ENCODE measurements at regions not wholly inside any gene's neighbourhood (a gene's known extent, or its start where the extent isn't known, plus 50 kb on each side); places are given as distances from the start of the nearest gene placed in this dataset.
A peak's percentile ranks its signal among the peaks of the same experiment; 100 is the strongest.
"Not testable (repeated sequence)": the region's sequence is repeated elsewhere in the genome, so short reads cannot be mapped to it uniquely, and the experiment has no call there.

GRCh38 chr1:185404291-185404690 is 87.2 kb upstream of the IVNS1ABP start:
- intact Hi-C loops (cut with micrococcal nuclease): no loop called here
- Mint-ChIP-seq H3K9me3 (peaks cover 37% of the 10 kb centered on the region), H3K4me3 (peak overlapping the region; percentile 63), H3K36me3 (ENCODE audit: low read depth) (peaks cover 8% of the 10 kb centered on the region), H3K27me3 (no peaks in the 10 kb centered on the region), H3K4me1 (peaks cover 22% of the 10 kb centered on the region), H3K27ac (peak overlapping the region; percentile 8)
- no peak for DNase-seq

GRCh38 chr1:185402930-185403329 is 85.9 kb upstream of the IVNS1ABP start:
- Mint-ChIP-seq H3K4me3 (peak overlapping the region; percentile 4), H3K27me3 (no peaks in the 10 kb centered on the region)

GRCh38 chr1:185401019-185401418 is 84.0 kb upstream of the IVNS1ABP start:
- Mint-ChIP-seq H3K27me3 (no peaks in the 10 kb centered on the region), H3K4me3 (no peak overlapping the region), H3K27ac (no peak overlapping the region), H3K4me1 (peaks cover 18% of the 10 kb centered on the region), H3K9me3 (peaks cover 14% of the 10 kb centered on the region), H3K36me3 (ENCODE audit: low read depth) (no peaks in the 10 kb centered on the region)
- DNase-seq: no peak
- intact Hi-C loops (cut with micrococcal nuclease): no loop called here

More at GRCh38 chr1:185402930-185403329, 85.9 kb upstream of the IVNS1ABP start:
- no peak for DNase-seq
- Mint-ChIP-seq H3K4me1 (peaks cover 18% of the 10 kb centered on the region), H3K36me3 (ENCODE audit: low read depth) (peaks cover 6% of the 10 kb centered on the region), H3K27ac (peak overlapping the region; percentile 39), H3K9me3 (peaks cover 24% of the 10 kb centered on the region)
- intact Hi-C loops (cut with micrococcal nuclease): no loop called here

DNA sequence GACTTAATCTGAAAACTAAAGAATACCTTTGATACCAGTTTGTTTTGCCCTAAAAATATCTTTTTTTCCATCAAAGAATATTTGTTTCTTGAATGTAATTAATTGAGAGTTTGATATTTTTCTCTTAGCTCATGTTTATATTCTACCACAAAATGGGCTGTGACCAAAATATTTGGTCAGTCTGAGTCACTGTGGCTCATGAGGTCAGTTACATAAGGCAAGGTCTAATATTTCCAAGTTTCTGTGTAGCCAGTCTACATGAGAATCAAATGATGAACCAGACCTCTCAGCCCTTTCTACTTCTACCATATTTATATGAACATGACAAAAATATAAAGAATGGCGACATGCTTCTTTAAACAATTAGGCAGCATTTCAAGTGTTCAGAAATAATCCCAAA is 83.0 kb upstream of the IVNS1ABP start:
- no peaks in the 10 kb centered on the region for H3K36me3 Mint-ChIP-seq (ENCODE audit: low read depth)
- no peak for DNase-seq
- no peak overlapping the region for H3K4me3 Mint-ChIP-seq
- H3K4me1 Mint-ChIP-seq: peaks cover 16% of the 10 kb centered on the region
- no peak overlapping the region for H3K27ac Mint-ChIP-seq
- peaks cover 14% of the 10 kb centered on the region for H3K9me3 Mint-ChIP-seq
- intact Hi-C loops (cut with micrococcal nuclease): no loop called here
- H3K27me3 Mint-ChIP-seq: no peaks in the 10 kb centered on the region

- no peak for DNase-seq
- peaks cover 14% of the 10 kb centered on the region for H3K9me3 Mint-ChIP-seq
- H3K4me1 Mint-ChIP-seq: peaks cover 8% of the 10 kb centered on the region
- intact Hi-C loops (cut with micrococcal nuclease): no loop called here
- H3K36me3 Mint-ChIP-seq (ENCODE audit: low read depth): no peaks in the 10 kb centered on the region
- H3K27ac Mint-ChIP-seq: no peak overlapping the region
- no peaks in the 10 kb centered on the region for H3K27me3 Mint-ChIP-seq
- no peak overlapping the region for H3K4me3 Mint-ChIP-seq
Measured at GRCh38 chr1:185398599-185398998, 81.6 kb upstream of the IVNS1ABP start.

DNA sequence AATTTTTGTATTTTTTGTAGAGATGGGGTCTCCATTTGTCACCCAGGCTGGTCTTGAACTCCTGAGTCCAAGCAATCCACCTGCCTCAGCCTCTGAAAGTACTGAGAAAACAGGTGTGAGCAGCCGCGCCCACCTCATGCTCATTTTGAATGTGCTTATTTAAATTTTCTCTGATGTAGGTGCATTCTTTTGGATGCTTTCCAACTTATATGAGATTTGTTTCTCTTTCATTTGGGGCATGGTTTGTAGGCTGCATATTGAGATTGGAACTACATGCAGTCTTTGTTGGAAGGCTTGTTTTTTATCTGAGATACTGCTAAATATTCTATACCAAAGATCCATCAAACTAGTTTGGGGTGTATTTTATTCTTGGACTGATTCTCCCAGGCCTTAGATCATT is 81.0 kb upstream of the IVNS1ABP start:
- no peaks in the 10 kb centered on the region for H3K27me3 Mint-ChIP-seq
- H3K27ac Mint-ChIP-seq: no peak overlapping the region
- peaks cover 10% of the 10 kb centered on the region for H3K9me3 Mint-ChIP-seq
- DNase-seq: no peak
- intact Hi-C loops (cut with micrococcal nuclease): no loop called here
- H3K4me3 Mint-ChIP-seq: no peak overlapping the region
- H3K4me1 Mint-ChIP-seq: peaks cover 4% of the 10 kb centered on the region
- peaks cover 2% of the 10 kb centered on the region for H3K36me3 Mint-ChIP-seq (ENCODE audit: low read depth)

DNA sequence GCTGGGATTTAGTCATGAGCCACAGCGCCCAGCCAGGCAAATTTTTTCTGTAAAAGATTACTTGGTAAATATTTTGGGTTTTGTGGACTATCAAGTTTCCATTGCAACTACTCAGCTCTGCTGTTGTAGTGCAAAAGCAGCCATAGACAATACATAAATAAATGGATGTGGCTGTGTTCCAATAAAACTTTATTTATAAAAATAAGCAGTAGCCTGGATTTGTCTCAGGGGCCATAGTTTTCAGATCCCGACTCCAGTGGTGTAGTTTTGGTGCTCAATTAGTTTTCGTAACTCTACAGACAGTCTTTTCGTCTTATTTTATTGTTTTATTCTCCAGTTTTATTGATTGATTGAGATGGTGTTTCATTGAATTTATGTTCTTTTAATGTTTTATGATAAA is 80.1 kb upstream of the IVNS1ABP start:
- H3K27me3 Mint-ChIP-seq: no peaks in the 10 kb centered on the region
- H3K4me3 Mint-ChIP-seq: no peak overlapping the region
- peaks cover 6% of the 10 kb centered on the region for H3K9me3 Mint-ChIP-seq
- no peak for DNase-seq
- no peaks in the 10 kb centered on the region for H3K4me1 Mint-ChIP-seq
- intact Hi-C loops (cut with micrococcal nuclease): no loop called here
- no peak overlapping the region for H3K27ac Mint-ChIP-seq
- peaks cover 2% of the 10 kb centered on the region for H3K36me3 Mint-ChIP-seq (ENCODE audit: low read depth)

DNA sequence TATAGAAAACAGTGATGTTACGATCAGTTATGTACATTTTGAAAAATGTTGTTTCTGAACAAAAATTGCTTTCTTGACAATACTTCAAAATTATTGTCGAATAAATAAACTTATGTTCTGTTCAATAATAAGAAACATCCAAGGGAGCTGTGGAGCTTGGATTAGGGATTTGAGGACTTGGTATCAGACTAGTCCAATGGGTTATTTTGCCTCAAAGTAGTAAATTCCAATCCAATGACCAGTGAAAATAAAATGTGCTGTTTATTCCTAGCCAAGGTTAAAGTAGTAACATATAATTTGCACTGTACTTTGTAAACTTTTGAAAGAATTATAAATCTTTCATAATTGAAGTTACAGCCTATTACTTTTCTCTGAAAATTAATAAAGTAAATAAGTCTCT is 79.1 kb upstream of the IVNS1ABP start:
- H3K9me3 Mint-ChIP-seq: peaks cover 10% of the 10 kb centered on the region
- intact Hi-C loops (cut with micrococcal nuclease): no loop called here
- no peak overlapping the region for H3K27ac Mint-ChIP-seq
- H3K4me3 Mint-ChIP-seq: no peak overlapping the region
- peaks cover 2% of the 10 kb centered on the region for H3K36me3 Mint-ChIP-seq (ENCODE audit: low read depth)
- no peaks in the 10 kb centered on the region for H3K4me1 Mint-ChIP-seq
- no peak for DNase-seq
- H3K27me3 Mint-ChIP-seq: no peaks in the 10 kb centered on the region

DNA sequence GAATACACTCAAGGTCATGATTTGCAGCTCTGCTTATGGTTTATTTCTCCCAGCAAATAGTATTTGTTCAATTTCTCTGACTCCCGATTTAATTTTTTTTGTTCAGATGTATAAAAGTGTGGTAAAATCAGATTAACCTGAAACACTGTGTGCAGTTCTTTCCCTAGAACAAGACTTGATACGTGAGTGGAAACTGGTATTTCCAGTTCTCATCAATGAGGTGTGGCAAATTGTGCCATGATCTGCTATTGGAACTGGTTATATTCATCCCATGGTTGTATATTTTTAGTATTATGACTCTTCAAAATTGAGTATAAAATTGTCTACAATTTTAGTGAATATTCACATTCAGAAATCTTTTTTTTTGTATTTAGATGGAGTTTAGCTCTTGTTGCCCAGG is 76.8 kb upstream of the IVNS1ABP start:
- intact Hi-C loops (cut with micrococcal nuclease): no loop called here
- no peaks in the 10 kb centered on the region for H3K27me3 Mint-ChIP-seq
- no peak for DNase-seq
- H3K4me3 Mint-ChIP-seq: no peak overlapping the region
- peaks cover 5% of the 10 kb centered on the region for H3K9me3 Mint-ChIP-seq
- peaks cover 2% of the 10 kb centered on the region for H3K36me3 Mint-ChIP-seq (ENCODE audit: low read depth)
- no peak overlapping the region for H3K27ac Mint-ChIP-seq
- H3K4me1 Mint-ChIP-seq: peaks cover 3% of the 10 kb centered on the region

DNA sequence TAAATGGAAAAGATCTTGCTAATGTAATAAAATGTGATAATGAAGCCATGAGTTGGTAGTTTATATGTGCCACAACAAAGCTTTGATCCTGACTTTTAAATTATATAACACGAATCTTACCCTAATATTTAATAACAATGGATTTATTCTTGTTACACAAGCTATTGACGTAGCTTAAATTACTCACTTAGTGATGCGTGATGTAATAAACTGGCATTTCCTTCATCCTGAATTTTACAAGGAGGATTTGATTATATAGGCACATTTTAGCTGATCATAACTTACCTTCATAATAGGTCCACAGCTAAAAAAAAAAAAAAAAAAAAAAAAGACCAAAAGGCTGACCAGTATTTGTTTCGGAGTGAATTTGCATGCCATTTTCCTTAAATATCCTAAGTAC is 76.2 kb upstream of the IVNS1ABP start:
- intact Hi-C loops (cut with micrococcal nuclease): no loop called here
- Mint-ChIP-seq H3K36me3 (ENCODE audit: low read depth) (peaks cover 2% of the 10 kb centered on the region), H3K27me3 (no peaks in the 10 kb centered on the region), H3K9me3 (peaks cover 5% of the 10 kb centered on the region), H3K4me1 (peaks cover 5% of the 10 kb centered on the region), H3K4me3 (no peak overlapping the region), H3K27ac (no peak overlapping the region)
- DNase-seq: no peak

DNA sequence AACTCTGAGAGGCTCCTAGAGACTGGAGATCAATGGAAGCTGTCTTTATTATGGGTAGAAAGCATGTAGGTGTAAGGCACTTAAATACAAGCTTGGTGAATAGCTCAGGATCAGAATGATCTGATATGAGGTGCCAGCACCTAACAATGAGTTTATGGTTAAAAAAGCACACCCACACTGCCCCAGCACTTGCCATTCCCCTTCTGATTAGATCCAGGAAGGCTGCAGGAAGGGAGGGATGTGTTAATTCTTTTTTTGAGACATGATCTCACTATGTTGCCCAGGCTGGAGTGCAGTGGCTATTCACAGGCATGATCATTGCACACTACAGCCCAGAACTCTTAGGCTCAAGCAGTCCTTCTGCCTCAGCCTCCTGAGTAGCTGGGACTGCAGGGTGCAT is 71.8 kb upstream of the IVNS1ABP start:
- peak; percentile 49 for DNase-seq
- H3K27me3 Mint-ChIP-seq: no peaks in the 10 kb centered on the region
- H3K4me3 Mint-ChIP-seq: no peak overlapping the region
- H3K9me3 Mint-ChIP-seq: peaks cover 5% of the 10 kb centered on the region
- no peak overlapping the region for H3K27ac Mint-ChIP-seq
- intact Hi-C loops (cut with micrococcal nuclease): no loop called here
- peaks cover 6% of the 10 kb centered on the region for H3K4me1 Mint-ChIP-seq
- peaks cover 2% of the 10 kb centered on the region for H3K36me3 Mint-ChIP-seq (ENCODE audit: low read depth)

- intact Hi-C loops (cut with micrococcal nuclease): no loop called here
- Mint-ChIP-seq H3K4me1 (peaks cover 6% of the 10 kb centered on the region), H3K9me3 (peaks cover 5% of the 10 kb centered on the region), H3K4me3 (no peak overlapping the region), H3K27me3 (no peaks in the 10 kb centered on the region), H3K27ac (no peak overlapping the region), H3K36me3 (ENCODE audit: low read depth) (peaks cover under 1% of the 10 kb centered on the region)
- DNase-seq: no peak
Measured at GRCh38 chr1:185388346-185388745, 71.3 kb upstream of the IVNS1ABP start.

DNA sequence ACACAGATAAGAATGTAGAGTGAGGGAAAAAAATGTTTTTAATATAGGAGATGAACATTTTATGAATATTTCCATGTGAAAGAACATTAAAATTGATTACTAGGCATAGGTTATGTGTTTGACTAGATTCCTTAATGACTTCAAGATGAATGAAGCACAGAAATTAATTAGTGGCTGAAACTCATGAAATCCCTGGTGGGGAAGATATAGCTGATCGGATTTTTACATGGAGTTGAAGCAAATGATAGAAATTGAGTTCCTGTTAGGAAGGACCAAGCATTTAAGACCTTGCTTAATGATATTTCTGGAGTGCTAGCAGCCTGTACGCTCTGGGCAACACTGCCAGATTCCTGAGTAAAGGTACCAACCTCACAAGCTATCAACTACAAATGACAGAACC is 68.9 kb upstream of the IVNS1ABP start:
- H3K27ac Mint-ChIP-seq: no peak overlapping the region
- H3K36me3 Mint-ChIP-seq (ENCODE audit: low read depth): peaks cover 12% of the 10 kb centered on the region
- H3K27me3 Mint-ChIP-seq: peaks cover 3% of the 10 kb centered on the region
- H3K9me3 Mint-ChIP-seq: peaks cover 9% of the 10 kb centered on the region
- H3K4me1 Mint-ChIP-seq: peaks cover 6% of the 10 kb centered on the region
- no peak overlapping the region for H3K4me3 Mint-ChIP-seq
- intact Hi-C loops (cut with micrococcal nuclease): no loop called here
- DNase-seq: no peak

GRCh38 chr1:185383805-185384204 is 66.8 kb upstream of the IVNS1ABP start:
- H3K36me3 Mint-ChIP-seq (ENCODE audit: low read depth): peaks cover 12% of the 10 kb centered on the region
- H3K4me1 Mint-ChIP-seq; DNase-seq; H3K27ac Mint-ChIP-seq; H3K9me3 Mint-ChIP-seq; H3K4me3 Mint-ChIP-seq; intact Hi-C loops (cut with micrococcal nuclease); H3K27me3 Mint-ChIP-seq: not testable (repeated sequence)

- H3K27me3 Mint-ChIP-seq: peaks cover 3% of the 10 kb centered on the region
- intact Hi-C loops (cut with micrococcal nuclease): loop anchor here (5.0 kb wide), 1 partner anchor 41 kb away; no protein-coding TSS in a partner anchor
Measured at GRCh38 chr1:185377831-185378230, 60.8 kb upstream of the IVNS1ABP start.

More at GRCh38 chr1:185377831-185378230, 60.8 kb upstream of the IVNS1ABP start:
- Mint-ChIP-seq H3K36me3 (ENCODE audit: low read depth) (peaks cover 11% of the 10 kb centered on the region), H3K4me1 (peaks cover 14% of the 10 kb centered on the region), H3K9me3 (peaks cover 9% of the 10 kb centered on the region), H3K27ac (no peak overlapping the region), H3K4me3 (no peak overlapping the region)
- no peak for DNase-seq
